ENCODE measurements at regions not wholly inside any gene's neighbourhood (a gene's known extent, or its start where the extent isn't known, plus 50 kb on each side); places are given as distances from the start of the nearest gene placed in this dataset.

GRCh38 chr11:119803139-119803538, 74.1 kb upstream of the NECTIN1 start:
- no peak for TF ChIP-seq CTCF (conservative IDR thresholded peaks at IDR 0.05)
- H3K27ac ChIP-seq: no peak overlapping the region

GRCh38 chr11:119802670-119803069, 73.7 kb upstream of the NECTIN1 start:
- TF ChIP-seq CTCF (conservative IDR thresholded peaks at IDR 0.05): no peak

DNA sequence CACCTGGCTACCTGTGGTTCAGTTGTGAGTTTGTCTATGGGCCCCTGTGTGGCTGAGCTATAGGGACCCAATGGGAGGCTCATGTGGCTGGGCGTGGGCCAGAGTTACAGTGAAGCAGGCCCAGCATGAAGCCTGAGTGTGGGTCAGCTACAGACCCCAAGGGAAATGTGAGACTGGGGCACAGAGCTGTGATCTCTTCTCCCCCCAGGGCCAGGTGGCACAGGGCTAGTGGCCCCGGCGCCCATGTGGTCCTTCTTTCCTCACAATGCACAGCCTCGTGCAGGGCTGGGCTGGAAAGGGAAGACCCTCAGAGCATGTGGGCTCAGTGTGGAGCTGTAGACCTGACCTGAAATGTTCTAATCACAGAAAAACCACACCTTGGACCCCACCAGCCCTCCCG, 71.6 kb upstream of the NECTIN1 start:
- TF ChIP-seq CTCF (conservative IDR thresholded peaks at IDR 0.05): no peak

More at GRCh38 chr11:119802670-119803069, 73.7 kb upstream of the NECTIN1 start:
- no peak overlapping the region for H3K27ac ChIP-seq

DNA sequence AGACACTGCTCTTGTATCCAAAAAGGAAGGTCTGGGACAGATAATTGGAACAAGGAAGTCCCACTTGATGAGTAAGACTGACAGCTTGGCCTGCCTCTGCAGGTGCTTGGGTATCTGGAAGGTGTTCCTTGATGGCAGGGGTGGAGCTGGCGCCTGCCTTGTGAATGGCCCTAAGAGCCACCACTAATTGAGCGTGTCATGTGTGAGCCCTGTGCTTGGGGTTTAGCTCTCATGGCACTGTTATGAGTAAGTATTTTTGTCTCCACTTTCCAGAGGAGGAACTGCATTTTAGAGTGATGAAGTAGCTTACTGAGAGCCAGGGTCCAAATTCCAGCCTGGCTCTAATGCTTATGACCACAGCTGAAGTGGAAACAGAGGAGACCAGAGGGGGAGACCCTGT, 71.2 kb upstream of the NECTIN1 start:
- TF ChIP-seq CTCF (conservative IDR thresholded peaks at IDR 0.05): no peak
- H3K27ac ChIP-seq: no peak overlapping the region

More for the DNA sequence above, 71.6 kb upstream of the NECTIN1 start:
- H3K27ac ChIP-seq: no peak overlapping the region

DNA sequence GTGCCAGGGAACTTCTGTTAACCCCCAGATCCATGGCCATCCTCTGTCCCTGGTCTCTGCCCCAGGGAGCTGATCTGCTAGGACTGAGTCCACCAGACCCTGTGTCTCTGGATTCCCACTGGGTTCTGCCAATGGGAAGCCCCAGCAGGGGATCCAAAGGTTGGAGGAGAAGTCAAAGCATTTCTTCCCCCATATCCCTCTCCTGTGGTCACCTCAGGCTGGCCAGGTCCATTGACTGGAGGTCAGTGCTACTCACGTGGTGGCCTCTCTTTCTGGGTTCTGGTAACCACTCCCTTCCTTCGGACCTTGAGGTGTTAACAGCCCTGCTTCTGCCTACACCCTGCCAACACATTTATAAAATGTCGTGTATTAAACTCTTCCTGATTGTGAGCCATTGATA, 69.7 kb upstream of the NECTIN1 start:
- TF ChIP-seq CTCF (conservative IDR thresholded peaks at IDR 0.05): no peak
- no peak overlapping the region for H3K27ac ChIP-seq

- TF ChIP-seq CTCF (conservative IDR thresholded peaks at IDR 0.05): no peak
- H3K27ac ChIP-seq: no peak overlapping the region
These were observed 68.7 kb upstream of the NECTIN1 start for GRCh38 chr11:119797736-119798135.

- H3K27ac ChIP-seq: no peak overlapping the region
- no peak for TF ChIP-seq CTCF (conservative IDR thresholded peaks at IDR 0.05)
These were observed 68.2 kb upstream of the NECTIN1 start for GRCh38 chr11:119797123-119797611.

Data from VCaP (cell line).